Heart left ventricle (tissue), 16 donors: ENCODE measurements at regions not wholly inside any gene's neighbourhood (a gene's known extent, or its start where the extent isn't known, plus 50 kb on each side); places are given as distances from the start of the nearest gene placed in this dataset.

Experiments used
- ATAC-seq, 4 donors: fragments of 200-7000 bp; cut with Tn5 transposase; one replicate each; pipeline ENCODE4 v1.9.1; 2020 to 2022; ENCODE audit warnings: moderate library complexity in 4 of 4, mild to moderate bottlenecking in 3 of 4, moderate number of reproducible peaks in 1 of 4
- DNase-seq, 5 donors: peaks; one replicate each; pipeline ENCODE4 v3.0.0-alpha.2; 2020
- H3K27ac ChIP-seq, 12 donors: fragments of 200-600 bp; sonication (generic) in 4 of 12; one replicate each; pipeline versions ENCODE4 v1.5.0 to v1.8.0; 2016 to 2022; ENCODE audit warnings: mild to moderate bottlenecking in 2 of 12
- H3K27me3 ChIP-seq, 9 donors: fragments of 200-600 bp; sonication (generic) in 2 of 9; one replicate each; pipeline versions ENCODE4 v1.5.1 to v1.8.0; 2016 to 2022; ENCODE audit warnings: mild to moderate bottlenecking in 3 of 9
- H3K36me3 ChIP-seq, 9 donors: fragments of 200-600 bp; sonication (generic) in 2 of 9; one replicate each; pipeline versions ENCODE4 v1.5.0 to v1.8.0; 2018 to 2022; ENCODE audit warnings: mild to moderate bottlenecking in 2 of 9
- H3K4me1 ChIP-seq, 12 donors: fragments of 200-600 bp; sonication (generic) in 4 of 12; one replicate each; pipeline versions ENCODE4 v1.5.0 to v1.8.0; 2016 to 2022; ENCODE audit warnings: mild to moderate bottlenecking in 3 of 12
- H3K4me3 ChIP-seq, 12 donors: fragments of 200-600 bp; sonication (generic) in 4 of 12; one replicate each; pipeline versions ENCODE4 v1.5.0 to v1.8.0; 2017 to 2022; ENCODE audit warnings: mild to moderate bottlenecking in 9 of 12, moderate library complexity in 4 of 12
- H3K9me3 ChIP-seq, 12 donors: fragments of 200-600 bp; sonication (generic) in 4 of 12; one replicate each; pipeline versions ENCODE4 v1.5.0 to v1.8.0; 2016 to 2022; ENCODE audit warnings: mild to moderate bottlenecking in 1 of 12
- POLR2A ChIP-seq, 2 donors: fragments of 450-650 bp; IDR thresholded peaks; one replicate each; pipeline ENCODE4 v1.6.1; 2017; ENCODE audit warnings: antibody characterized with exemption in 2 of 2, mild to moderate bottlenecking in 2 of 2, moderate library complexity in 2 of 2
- WGBS, 4 donors: extraction: QIAGEN DNeasy Blood & Tissue Kit in 2 of 4; methylation state at CpG; one replicate each; pipeline versions ENCODE4 v1.1.5 to v1.1.7; 2013 to 2018; 5-methylcytosine and 5-hydroxymethylcytosine counted together
- intact Hi-C, 10 donors: fragments of 100-400 bp; cut with DNase I; formaldehyde crosslinking; loops; one replicate each; pipeline versions ENCODE4 v1.11.1 to v1.14.2; 2022
- TF ChIP-seq, protein P1 (sequence below), 12 donors: fragments of 200-600 bp; sonication (generic) in 4 of 12; IDR thresholded peaks; one replicate each; pipeline versions ENCODE4 v1.5.0 to v1.8.0; 2018 to 2022; ENCODE audit warnings: antibody characterized with exemption in 12 of 12, mild to moderate bottlenecking in 5 of 12
- donor health status: ischemic (EF 13 %, LVEDD 7.1; RV severe dilation, severe dysfunction).
- donor health status: healthy with polysubstance abuse.
- donor health status: DM: no; HTN: yes; CAD: no.
- donor health status: DM: no; HTN: no; CAD: no.
- donor health status: ischemic (EF 25% LVEDD 6.9; RV normal size, moderate dysfunction).
- donor health status: ischemic (EF 25% LVEDD 5.7; RV mildly dilated, moderate dysfunction).
- donor health status: healthy.
- donor health status: DM: yes; HTN: yes; CAD: no.
- donor health status: ischemic (EF 35%, LVEDD 5.7; RV mildly dilated, moderate dysfunction).
- donor health status: nonischemic (EF 11% LVEDD 7.7; RV severe dilation, severe dysfunction).
- donor health status: DM: yes; HTN: yes; CAD: no.
- donor health status: PGD.
- donor health status: ischemic (EF 29% LVEDD 5.4; RV normal size, mild dysfunction).
- donor health status: nonischemic (EF 23%, LVEDD 6.1; RV moderate dilation, normal function).

DNA sequence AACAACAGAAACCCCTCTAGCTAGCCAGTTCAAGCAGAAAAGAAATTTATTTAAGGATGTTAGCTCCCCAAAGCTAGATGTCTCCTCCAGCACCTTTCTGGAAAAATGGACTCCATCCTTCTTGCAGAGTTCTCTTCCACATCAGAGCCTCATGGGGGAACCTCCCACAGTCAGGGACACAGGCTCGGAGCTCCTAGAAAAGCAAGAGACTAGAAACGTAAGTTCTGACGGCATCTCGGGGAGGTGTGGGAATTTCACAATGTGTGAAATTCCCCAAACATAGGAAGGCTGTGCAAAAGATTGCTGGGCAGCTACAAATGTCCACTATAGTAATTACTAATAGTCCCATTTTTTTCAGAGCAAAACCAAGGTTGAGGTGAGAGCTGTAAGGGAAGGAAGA lies 184.8 kb downstream of the EVX1 start:
- no peak overlapping the region for H3K4me3 ChIP-seq
- H3K27ac ChIP-seq = no peak overlapping the region
- no peak for TF ChIP-seq POLR2A (IDR thresholded peaks at IDR 0.05)
- TF ChIP-seq, protein P1, sequence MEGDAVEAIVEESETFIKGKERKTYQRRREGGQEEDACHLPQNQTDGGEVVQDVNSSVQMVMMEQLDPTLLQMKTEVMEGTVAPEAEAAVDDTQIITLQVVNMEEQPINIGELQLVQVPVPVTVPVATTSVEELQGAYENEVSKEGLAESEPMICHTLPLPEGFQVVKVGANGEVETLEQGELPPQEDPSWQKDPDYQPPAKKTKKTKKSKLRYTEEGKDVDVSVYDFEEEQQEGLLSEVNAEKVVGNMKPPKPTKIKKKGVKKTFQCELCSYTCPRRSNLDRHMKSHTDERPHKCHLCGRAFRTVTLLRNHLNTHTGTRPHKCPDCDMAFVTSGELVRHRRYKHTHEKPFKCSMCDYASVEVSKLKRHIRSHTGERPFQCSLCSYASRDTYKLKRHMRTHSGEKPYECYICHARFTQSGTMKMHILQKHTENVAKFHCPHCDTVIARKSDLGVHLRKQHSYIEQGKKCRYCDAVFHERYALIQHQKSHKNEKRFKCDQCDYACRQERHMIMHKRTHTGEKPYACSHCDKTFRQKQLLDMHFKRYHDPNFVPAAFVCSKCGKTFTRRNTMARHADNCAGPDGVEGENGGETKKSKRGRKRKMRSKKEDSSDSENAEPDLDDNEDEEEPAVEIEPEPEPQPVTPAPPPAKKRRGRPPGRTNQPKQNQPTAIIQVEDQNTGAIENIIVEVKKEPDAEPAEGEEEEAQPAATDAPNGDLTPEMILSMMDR (IDR thresholded peaks at IDR 0.05) = no peak
- intact Hi-C loops = no loop called here
- peaks cover 0 to 6% (median 0%) of the 10 kb centered on the region in 12 donors for H3K9me3 ChIP-seq
- DNase-seq = no peak
- H3K27me3 ChIP-seq = peaks cover 0 to 5% (median 0%) of the 10 kb centered on the region in 9 donors
- no peaks in the 10 kb centered on the region for H3K36me3 ChIP-seq
- 74 to 86% (median 80%) methylated on average over 4 of the region's 4 CpGs for WGBS, 4 donors
- no peak for ATAC-seq
- H3K4me1 ChIP-seq = peaks cover 0 to 11% (median 0%) of the 10 kb centered on the region in 12 donors

DNA sequence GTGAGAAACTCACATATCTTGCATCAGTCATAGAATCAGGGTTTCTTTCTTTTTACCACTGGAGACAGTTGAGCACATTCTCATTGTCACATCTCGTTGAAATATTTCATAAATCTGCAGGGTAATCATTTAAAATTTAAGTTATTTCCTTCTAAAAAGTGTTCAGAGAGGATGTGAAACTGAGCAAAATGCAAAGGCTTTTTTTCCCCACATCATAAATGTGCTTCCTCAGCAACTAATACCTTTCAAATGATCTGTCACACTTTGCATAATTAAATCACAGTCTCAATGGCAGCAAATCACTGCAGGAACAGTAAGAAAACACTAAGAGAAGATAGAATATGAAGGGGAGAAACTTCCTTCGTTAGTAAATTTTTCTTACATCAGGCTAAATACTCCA lies 187.5 kb downstream of the EVX1 start:
- 67 to 80% (median 79%) methylated on average over 2 of the region's 2 CpGs for WGBS, 4 donors
- Histone ChIP-seq H3K9me3 (peaks cover 0 to 6% (median 0%) of the 10 kb centered on the region in 12 donors), H3K36me3 (no peaks in the 10 kb centered on the region), H3K27ac (no peak overlapping the region), H3K4me1 (no peaks in the 10 kb centered on the region), H3K27me3 (peaks cover 0 to 5% (median 0%) of the 10 kb centered on the region in 9 donors), H3K4me3 (no peak overlapping the region)
- intact Hi-C loops = no loop called here
- DNase-seq = no peak
- no peak for ATAC-seq
- TF ChIP-seq, protein P1 (IDR thresholded peaks at IDR 0.05) = no peak

DNA sequence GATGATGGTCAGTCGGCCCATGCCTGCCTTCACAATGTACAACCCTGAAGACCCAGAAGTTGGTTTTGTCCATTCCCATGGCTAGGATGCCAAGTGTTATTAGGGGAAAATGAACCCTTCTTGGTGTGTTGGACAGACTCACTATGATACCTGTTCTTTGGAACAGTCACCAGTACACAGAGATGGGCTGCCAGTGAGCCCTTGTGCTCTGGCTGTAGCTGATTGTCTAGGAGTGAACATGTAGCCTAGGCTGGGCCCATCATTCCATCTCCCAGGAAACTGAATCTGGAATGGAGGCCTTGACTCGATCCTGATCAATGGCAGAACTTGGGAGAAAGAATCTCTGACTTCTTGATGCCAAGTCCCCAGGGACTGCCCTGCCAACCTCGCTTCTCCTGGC lies 188.9 kb downstream of the EVX1 start:
- no peaks in the 10 kb centered on the region for H3K9me3 ChIP-seq
- 86 to 90% (median 89%) methylated on average over 2 to 3 of the region's 3 CpGs for WGBS, 4 donors
- intact Hi-C loops = no loop called here
- no peak overlapping the region for H3K4me3 ChIP-seq
- no peak for ATAC-seq
- DNase-seq = no peak
- H3K27me3 ChIP-seq = peaks cover 0 to 5% (median 0%) of the 10 kb centered on the region in 9 donors
- no peaks in the 10 kb centered on the region for H3K36me3 ChIP-seq
- no peak overlapping the region for H3K27ac ChIP-seq
- TF ChIP-seq POLR2A (IDR thresholded peaks at IDR 0.05) = no peak
- TF ChIP-seq, protein P1 (IDR thresholded peaks at IDR 0.05) = no peak
- no peaks in the 10 kb centered on the region for H3K4me1 ChIP-seq

DNA sequence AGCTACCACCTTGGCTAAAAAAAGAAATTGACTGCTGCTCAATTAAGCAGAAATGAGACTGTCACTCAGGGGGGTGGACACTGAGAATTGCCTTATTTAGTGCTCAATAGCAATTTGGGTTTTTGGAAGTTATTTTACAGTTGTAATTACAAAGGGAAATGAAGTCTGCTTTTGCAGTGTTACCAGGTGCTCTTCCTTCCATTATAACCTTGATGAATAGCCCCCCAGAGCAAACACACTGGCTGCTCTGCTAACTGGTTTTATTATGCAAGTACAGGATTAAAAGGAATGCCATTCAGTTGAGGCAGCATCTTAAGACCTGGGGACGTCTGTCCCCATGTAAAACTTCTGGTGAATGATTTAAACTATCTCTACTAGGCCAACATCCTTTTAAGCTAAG lies 191.0 kb downstream of the EVX1 start:
- H3K36me3 ChIP-seq = no peaks in the 10 kb centered on the region
- no peak overlapping the region for H3K27ac ChIP-seq
- ATAC-seq (no peak), DNase-seq (no peak)
- H3K27me3 ChIP-seq = peaks cover 0 to 3% (median 0%) of the 10 kb centered on the region in 9 donors
- WGBS, 4 donors = 69 to 78% (median 74%) methylated on average over 1 of the region's 1 CpG
- intact Hi-C loops = no loop called here
- H3K4me1 ChIP-seq = no peaks in the 10 kb centered on the region
- TF ChIP-seq, protein P1 (IDR thresholded peaks at IDR 0.05) = no peak
- TF ChIP-seq POLR2A (IDR thresholded peaks at IDR 0.05) = no peak
- no peak overlapping the region for H3K4me3 ChIP-seq
- H3K9me3 ChIP-seq = no peaks in the 10 kb centered on the region
